ENCODE measurements at regions not wholly inside any gene's neighbourhood (a gene's known extent, or its start where the extent isn't known, plus 50 kb on each side); places are given as distances from the start of the nearest gene placed in this dataset.

DNA sequence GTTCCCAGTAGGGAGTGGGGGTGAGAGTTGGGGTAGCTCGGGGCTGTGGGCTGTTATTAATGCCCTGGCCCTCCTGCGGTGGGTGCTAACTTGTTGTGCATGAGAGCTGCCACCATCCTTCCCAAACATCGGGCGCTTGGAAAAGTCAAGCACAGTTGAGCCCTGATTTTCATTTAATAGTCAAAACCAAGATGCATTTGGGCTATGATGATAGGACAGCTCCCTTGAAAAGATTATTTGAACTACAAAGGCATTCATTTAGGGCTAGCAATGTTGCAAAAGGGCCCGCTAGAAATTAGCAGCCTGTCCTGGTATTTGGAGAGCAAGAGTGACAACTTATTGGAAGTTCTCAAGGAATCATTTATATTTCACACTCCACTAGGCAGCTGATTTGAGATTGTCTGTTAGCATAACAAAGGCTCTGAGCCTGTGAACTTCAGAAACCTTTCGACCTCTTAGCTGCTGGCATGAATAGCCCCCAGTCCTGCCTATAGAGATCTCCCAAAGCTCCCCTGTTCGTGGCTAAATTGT is 128.2 kb upstream of the TMEM161B start:
- no peak for TF ChIP-seq GATA3 (IDR thresholded peaks at IDR 0.05; ENCODE audit: low read depth, low read length)
- TF ChIP-seq GATA2 (IDR thresholded peaks at IDR 0.05; ENCODE audit: low read depth, low read length) = no peak

DNA sequence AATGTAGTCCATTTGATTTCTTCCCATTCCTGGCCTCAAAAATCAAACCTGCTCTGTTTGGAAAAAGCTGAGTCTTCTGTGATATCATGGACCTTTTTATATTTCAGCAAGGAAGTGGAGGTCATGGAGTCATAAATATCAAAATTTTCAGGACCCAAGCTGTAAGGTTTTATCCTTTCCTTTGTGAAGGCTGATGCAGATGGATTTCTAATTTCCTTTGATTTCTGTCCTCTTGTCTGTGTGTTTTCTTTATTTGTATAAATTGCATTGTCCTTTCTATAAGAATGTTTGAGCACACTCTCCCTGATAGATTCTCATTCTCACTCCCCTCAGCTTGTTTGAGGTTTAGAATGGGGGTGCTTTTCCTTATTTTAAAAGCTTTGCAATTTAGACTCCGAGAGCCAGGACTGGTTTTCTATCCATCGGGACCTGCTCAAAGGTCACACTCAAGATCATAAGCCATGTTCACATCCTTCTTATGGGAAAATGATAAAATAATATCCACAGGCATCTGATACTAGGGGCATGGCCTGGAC is 127.4 kb upstream of the TMEM161B start:
- TF ChIP-seq GATA3 (IDR thresholded peaks at IDR 0.05; ENCODE audit: low read depth, low read length) (no peak), GATA2 (IDR thresholded peaks at IDR 0.05; ENCODE audit: low read depth, low read length) (no peak)

DNA sequence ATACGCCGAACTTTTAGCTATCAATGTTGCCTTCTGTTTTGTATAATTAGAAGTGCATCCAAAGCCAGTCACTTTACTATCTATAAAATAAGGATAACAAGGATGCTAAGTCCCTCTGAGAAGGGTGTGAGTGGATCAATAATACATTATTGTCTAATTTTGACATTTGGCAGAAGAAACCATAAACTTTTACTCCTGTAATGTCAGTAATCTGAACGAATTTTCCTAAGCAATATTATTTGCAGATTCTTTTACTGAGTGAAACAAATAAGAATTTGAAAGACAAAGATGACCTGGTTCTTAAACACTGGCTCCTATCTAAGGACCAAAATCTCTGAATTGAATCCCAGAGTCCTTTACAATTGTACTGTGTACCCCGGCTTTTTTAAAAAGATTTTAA is 126.6 kb upstream of the TMEM161B start:
- TF ChIP-seq GATA2 (IDR thresholded peaks at IDR 0.05; ENCODE audit: low read depth, low read length) (no peak), GATA3 (IDR thresholded peaks at IDR 0.05; ENCODE audit: low read depth, low read length) (no peak)

DNA sequence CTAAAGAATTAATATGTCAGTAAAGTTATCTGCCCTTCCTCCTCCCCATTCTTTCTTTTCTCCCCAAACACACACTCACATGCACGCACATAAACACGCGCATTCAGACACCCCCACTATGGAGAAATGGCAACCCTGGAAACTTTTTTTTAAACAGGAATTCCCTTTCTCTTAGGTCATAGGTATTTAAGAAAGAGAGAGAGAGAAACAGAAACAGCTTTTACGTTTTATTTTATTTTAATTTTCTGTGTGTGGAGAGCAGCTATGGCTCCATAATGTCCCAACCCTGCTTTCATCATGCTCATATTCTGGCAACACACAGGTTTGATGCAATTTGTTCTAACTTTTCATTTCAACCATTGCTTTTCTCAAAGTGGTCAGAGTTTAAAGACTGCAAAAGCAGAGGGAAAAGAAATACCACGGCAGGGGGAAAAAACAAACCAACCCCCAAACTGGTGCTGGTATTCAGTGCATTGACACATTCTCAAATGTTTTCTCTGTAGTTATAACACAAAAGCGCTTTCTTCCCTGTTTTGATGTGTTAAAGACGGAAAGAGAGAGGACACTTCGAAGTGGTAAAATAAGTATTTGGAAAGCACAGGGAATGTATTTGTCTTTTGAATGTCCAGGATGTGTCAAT is 126.0 kb upstream of the TMEM161B start:
- TF ChIP-seq GATA3 (IDR thresholded peaks at IDR 0.05; ENCODE audit: low read depth, low read length) = no peak
- no peak for TF ChIP-seq GATA2 (IDR thresholded peaks at IDR 0.05; ENCODE audit: low read depth, low read length)

DNA sequence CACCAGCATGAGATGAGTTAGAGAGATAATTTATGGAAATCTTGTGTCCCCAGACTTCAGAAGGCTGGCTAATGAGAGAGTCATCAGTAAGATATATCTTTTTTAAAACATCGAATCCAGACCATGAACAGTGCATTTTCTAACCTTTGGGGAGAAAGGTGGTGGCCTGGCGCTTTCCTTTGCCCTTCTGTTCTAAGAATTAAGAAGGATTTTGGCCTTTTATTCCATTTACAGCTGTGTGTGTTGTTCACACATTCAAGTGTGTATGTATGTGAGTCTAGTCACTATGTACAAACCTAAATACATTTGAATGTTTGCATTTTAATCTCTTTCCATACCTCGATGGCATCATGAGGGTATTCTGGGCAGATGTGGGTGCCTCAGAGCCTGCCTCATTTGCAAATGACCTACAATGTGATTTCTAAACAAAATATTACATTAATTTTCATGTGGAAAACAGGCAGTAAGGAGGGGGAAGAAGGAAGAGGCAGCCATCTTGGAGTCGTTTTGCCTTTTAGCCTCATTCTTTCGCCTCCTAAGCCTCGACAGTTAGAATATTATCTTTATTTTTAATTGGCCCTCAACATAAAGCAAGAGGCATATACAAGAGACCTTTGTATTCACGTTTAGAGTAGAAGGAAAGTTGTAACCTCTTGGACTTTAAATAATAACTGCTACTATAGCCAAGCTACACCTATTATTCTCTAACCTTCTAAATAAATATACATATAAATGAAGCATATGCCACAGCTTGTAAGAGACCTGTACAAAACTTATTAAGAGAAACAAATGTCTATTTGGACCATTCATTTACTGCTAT is 125.3 kb upstream of the TMEM161B start:
- TF ChIP-seq GATA2 (IDR thresholded peaks at IDR 0.05; ENCODE audit: low read depth, low read length) (no peak), GATA3 (IDR thresholded peaks at IDR 0.05; ENCODE audit: low read depth, low read length) (no peak)

DNA sequence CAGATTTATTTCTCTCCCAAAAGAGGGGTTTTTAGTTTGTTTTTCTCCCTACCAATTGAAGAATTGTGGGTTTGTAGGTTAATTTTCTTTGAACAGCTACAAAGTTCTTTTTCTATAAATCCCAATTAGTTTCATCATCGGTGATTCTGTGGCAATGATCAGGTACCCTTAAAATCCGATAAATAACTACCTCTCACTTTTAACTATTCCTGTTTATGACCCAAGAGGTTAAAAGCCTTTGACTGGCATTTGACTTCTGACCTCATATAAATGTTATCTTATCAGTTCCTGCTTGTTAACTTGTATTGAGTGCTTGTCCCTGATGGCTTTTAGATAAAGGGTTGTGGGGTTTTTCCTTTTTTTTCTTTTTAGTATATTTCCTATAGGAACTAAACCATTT is 124.4 kb upstream of the TMEM161B start:
- TF ChIP-seq GATA3 (IDR thresholded peaks at IDR 0.05; ENCODE audit: low read depth, low read length) (no peak), GATA2 (IDR thresholded peaks at IDR 0.05; ENCODE audit: low read depth, low read length) (no peak)

DNA sequence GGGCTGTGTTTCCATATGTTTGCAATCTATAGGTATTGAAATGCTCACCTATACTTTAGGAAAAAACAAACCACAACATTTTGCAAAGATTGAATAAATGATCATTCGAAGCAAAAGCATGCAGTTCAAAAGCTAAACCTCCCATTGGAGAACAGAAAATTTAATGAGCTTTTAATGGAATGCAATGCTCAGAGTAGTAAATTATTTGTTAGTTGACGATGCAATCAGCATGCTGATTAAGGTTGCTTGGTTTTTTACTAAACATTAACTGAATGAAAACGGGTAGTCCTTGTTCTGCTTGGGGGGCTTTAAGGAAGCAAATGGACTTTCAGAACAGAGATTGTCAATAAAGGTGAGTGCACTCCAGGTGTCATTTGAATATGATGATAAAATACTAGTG is 123.3 kb upstream of the TMEM161B start:
- TF ChIP-seq GATA2 (IDR thresholded peaks at IDR 0.05; ENCODE audit: low read depth, low read length) (no peak), GATA3 (IDR thresholded peaks at IDR 0.05; ENCODE audit: low read depth, low read length) (no peak)

DNA sequence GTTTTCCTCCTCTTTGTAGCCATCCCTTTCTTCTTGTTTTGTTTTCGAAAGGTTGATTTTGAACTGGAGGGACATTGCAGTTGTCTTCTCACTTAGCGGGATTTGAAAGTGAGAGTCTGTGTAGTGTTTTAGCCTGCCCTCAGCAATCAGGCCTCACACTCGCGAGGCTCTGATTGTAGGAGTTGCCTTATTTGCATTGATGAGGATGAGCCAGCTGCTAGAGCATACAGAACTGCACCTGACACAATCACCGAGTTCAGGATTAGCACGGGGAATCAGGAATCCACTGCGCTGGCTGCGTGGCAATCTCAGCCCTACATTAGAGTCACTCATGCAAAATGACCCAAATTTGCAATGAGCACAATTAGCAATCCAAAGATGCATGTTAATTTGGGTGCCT is 122.5 kb upstream of the TMEM161B start:
- TF ChIP-seq GATA3 (IDR thresholded peaks at IDR 0.05; ENCODE audit: low read depth, low read length) (no peak), GATA2 (IDR thresholded peaks at IDR 0.05; ENCODE audit: low read depth, low read length) (no peak)

DNA sequence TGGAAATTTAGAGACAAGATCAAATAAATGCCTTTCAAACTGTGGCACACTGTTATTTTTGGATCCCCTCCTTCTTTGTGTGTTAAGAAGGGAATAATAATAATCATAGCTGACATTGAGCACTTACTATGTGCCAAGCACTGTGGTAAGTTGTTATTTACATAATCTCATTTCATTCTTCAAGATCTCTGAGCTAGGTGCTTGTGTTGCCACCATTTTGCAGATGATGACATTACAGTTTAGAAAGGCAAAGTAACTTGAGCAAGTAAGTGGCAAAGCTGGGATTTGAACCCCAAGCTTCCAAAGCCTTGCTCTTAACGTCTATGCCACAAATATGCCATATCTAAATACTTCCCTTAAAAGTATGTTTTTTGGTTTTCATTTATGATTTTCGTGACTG is 121.8 kb upstream of the TMEM161B start:
- TF ChIP-seq GATA2 (IDR thresholded peaks at IDR 0.05; ENCODE audit: low read depth, low read length) (no peak), GATA3 (IDR thresholded peaks at IDR 0.05; ENCODE audit: low read depth, low read length) (no peak)

DNA sequence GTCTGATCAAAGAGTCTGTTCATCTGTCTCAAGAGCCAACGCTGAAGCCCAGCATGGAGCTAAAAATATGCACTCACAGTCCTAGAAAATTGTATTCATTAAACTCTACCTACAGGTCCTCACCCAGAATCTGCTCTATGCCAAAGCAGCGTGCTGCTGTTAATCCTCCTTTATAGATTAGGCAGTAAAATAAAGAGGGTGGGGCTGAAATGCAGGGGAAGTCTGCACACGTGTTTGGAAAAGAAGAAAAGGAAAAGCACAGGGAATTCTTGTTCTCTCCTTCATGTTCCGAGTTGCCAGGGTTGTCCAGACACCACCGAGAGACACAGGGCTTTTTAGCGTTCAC is 121.4 kb upstream of the TMEM161B start:
- TF ChIP-seq GATA2 (IDR thresholded peaks at IDR 0.05; ENCODE audit: low read depth, low read length) (no peak), GATA3 (IDR thresholded peaks at IDR 0.05; ENCODE audit: low read depth, low read length) (no peak)

DNA sequence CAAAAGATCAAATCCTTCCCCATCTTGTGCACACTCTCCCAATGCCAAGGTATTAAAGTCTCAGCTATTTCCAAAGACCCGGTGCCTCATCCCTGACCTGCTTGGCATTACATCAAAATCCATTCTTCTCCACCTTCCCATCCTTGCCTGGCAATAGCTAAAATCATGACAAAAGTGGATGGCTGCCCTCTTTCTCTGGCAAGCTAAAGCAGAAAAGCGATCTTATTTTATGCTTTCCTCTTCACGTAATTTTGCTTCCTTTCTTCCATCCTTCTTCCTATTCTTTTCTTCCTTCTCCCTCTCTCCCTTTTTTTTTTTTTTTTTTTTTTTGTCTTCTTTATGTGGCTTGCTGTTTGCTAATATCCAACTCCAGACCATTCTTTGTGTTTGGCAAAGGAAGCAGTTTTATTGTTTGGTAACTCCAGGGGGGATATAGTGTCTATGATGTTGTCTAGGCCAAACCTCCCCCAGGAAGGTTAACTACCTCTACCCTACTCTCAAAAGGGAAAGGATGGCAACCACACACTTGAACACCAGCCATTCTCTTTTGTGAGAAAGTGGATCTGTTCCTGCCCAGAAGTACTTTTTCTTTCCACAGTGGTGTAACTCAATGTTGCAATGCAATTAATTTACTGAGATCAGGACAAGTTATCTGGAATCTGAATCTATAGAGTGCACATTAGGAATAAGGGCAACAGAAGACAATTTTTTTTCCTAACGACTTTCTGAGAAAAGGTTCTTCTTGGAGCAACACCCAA is 120.9 kb upstream of the TMEM161B start:
- TF ChIP-seq GATA3 (IDR thresholded peaks at IDR 0.05; ENCODE audit: low read depth, low read length) = no peak
- TF ChIP-seq GATA2 (IDR thresholded peaks at IDR 0.05; ENCODE audit: low read depth, low read length) = no peak

DNA sequence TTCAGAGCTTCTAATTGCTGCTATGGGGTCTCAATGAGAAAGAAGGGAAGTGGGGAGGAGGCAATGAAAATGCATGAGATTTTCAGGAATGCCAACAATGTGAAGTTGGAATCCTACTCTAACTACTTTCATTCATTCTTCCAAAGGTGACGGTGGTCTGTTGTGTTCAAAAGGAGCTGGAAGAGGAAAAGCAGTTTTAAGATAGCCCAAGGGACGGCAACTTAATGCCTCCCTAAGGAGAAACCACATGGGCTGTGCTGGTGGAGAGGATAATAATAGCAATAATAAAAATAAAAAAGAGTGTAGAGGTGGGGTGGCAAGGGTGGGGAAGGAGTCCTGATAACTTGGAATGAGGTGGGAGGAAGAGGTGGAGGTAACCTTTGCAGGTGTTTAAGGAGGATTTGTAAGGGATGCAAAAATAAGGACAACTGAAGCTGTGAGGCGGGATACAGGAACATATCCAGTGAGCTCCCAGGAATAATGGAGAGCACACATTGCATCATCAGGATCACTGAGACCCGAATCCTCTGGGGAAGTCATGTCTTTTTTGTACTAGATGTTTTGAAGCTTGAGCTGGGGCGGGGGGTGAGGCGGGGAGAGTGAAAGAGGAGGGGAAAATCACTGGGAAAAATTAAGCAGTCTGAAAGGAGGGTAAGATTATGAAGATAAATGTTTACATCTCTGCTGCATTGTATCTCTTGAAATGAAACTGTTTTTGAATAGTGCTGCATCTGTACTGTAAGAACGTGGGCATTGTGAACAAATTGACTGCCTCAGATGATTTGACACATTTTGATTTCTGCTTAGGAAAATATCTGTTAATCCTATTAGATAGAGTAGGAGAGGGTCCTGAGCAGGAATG is 120.1 kb upstream of the TMEM161B start:
- TF ChIP-seq GATA2 (IDR thresholded peaks at IDR 0.05; ENCODE audit: low read depth, low read length) (no peak), GATA3 (IDR thresholded peaks at IDR 0.05; ENCODE audit: low read depth, low read length) (no peak)

DNA sequence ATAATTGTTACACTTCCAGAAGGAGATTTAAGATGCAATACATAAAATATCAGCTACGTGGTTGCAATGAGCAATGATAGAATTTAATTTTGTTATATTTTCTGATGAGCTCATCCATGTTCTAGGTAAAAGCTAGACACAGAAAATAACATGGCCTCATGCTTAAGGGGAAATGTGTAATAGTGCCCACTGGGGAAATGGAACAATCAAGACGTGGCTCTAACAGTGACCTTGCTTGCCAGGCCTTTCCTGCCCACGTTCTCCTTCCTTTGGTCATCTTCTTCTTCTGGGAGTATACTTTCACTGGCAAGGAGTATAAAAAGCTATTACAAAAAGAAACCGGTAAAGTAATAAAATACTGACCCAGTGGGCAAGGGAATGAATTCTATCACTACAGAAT is 116.2 kb upstream of the TMEM161B start:
- TF ChIP-seq GATA3 (IDR thresholded peaks at IDR 0.05; ENCODE audit: low read depth, low read length) (no peak), GATA2 (IDR thresholded peaks at IDR 0.05; ENCODE audit: low read depth, low read length) (no peak)
